Astrocyte of the cerebellum (primary cell): ENCODE measurements at regions not wholly inside any gene's neighbourhood (a gene's known extent, or its start where the extent isn't known, plus 50 kb on each side); places are given as distances from the start of the nearest gene placed in this dataset.
"Not testable (repeated sequence)": the region's sequence is repeated elsewhere in the genome, so short reads cannot be mapped to it uniquely, and the experiment has no call there.

ENCODE experiments used
- DNase-seq: peaks from one replicate; pipeline ENCODE4 v3.0.0-alpha.2; 2011; ENCODE audit warnings: low read depth
- H3K4me3 ChIP-seq: 2 replicates; pipeline ENCODE4 v1.5.1; 2011; ENCODE audit warnings: mild to moderate bottlenecking, low read depth, low read length, moderate library complexity
- CTCF ChIP-seq: IDR thresholded peaks from 2 replicates; pipeline ENCODE4 v1.5.1; 2012; ENCODE audit warnings: low read length, low read depth, moderate library complexity, mild to moderate bottlenecking; ENCODE audit errors: missing control alignments
- in situ Hi-C: cut with HindIII; loops from 2 replicates; pipeline ENCODE4 v1.10.0; 2017; ENCODE audit warnings: low sequenced_read_pairs

GRCh38 chr21:34278451-34278850 is 85.4 kb upstream of the KCNE2 start:
- in situ Hi-C loops: no loop called here
- no peak for DNase-seq
- no peak for TF ChIP-seq CTCF

GRCh38 chr21:34279285-34279684 is 84.5 kb upstream of the KCNE2 start:
- H3K4me3 ChIP-seq: no peak overlapping the region
- TF ChIP-seq CTCF: no peak
- DNase-seq: no peak
- in situ Hi-C loops: no loop called here

More at GRCh38 chr21:34278451-34278850, 85.4 kb upstream of the KCNE2 start:
- no peak overlapping the region for H3K4me3 ChIP-seq

GRCh38 chr21:34279883-34280282 is 83.9 kb upstream of the KCNE2 start:
- in situ Hi-C loops: no loop called here
- no peak for DNase-seq
- H3K4me3 ChIP-seq: no peak overlapping the region
- no peak for TF ChIP-seq CTCF

GRCh38 chr21:34280389-34280795 is 83.4 kb upstream of the KCNE2 start:
- DNase-seq: no peak
- TF ChIP-seq CTCF: no peak
- in situ Hi-C loops: no loop called here
- H3K4me3 ChIP-seq: no peak overlapping the region

GRCh38 chr21:34280959-34281358 is 82.8 kb upstream of the KCNE2 start:
- no peak for DNase-seq
- in situ Hi-C loops: no loop called here
- no peak overlapping the region for H3K4me3 ChIP-seq
- no peak for TF ChIP-seq CTCF

- no peak overlapping the region for H3K4me3 ChIP-seq
- TF ChIP-seq CTCF: no peak
- in situ Hi-C loops: no loop called here
- no peak for DNase-seq
Observed at GRCh38 chr21:34282223-34282622, 81.6 kb upstream of the KCNE2 start.

- TF ChIP-seq CTCF: no peak
- H3K4me3 ChIP-seq: no peak overlapping the region
- DNase-seq: no peak
- in situ Hi-C loops: no loop called here
Observed at GRCh38 chr21:34284666-34285065, 79.1 kb upstream of the KCNE2 start.

GRCh38 chr21:34288042-34288441 is 75.8 kb upstream of the KCNE2 start:
- DNase-seq, H3K4me3 ChIP-seq, in situ Hi-C loops: not testable (repeated sequence)
